HL-60 (cell line): ENCODE measurements at regions not wholly inside any gene's neighbourhood (a gene's known extent, or its start where the extent isn't known, plus 50 kb on each side); places are given as distances from the start of the nearest gene placed in this dataset.

Source experiments
- DNase-seq, 2 experiments: peaks; one replicate each; pipeline ENCODE4 v3.0.0-alpha.2; 2010 to 2020; ENCODE audit warnings: low read depth in 1 of 2, low spot score in 1 of 2
- H3K27ac ChIP-seq: fragments of 250-450 bp; sonication (Bioruptor Pico); replicated peaks from 2 replicates; pipeline ENCODE4 v1.5.1; 2020; ENCODE audit warnings: mild to moderate bottlenecking, moderate library complexity
- H3K27me3 ChIP-seq: fragments of 250-450 bp; sonication (Bioruptor Pico); 2 replicates; pipeline ENCODE4 v1.5.1; 2021; ENCODE audit warnings: mild to moderate bottlenecking, moderate library complexity; ENCODE audit not compliant: insufficient read depth, poor library complexity, severe bottlenecking
- H3K4me3 ChIP-seq: replicated peaks from 2 replicates; pipeline ENCODE4 v1.5.1; 2011; ENCODE audit warnings: mild to moderate bottlenecking, control low read depth, low read length; ENCODE audit not compliant: insufficient read depth
- CTCF ChIP-seq: IDR thresholded peaks from one replicate; pipeline ENCODE4 v1.5.1; 2011; ENCODE audit warnings: low read length, control low read depth, inconsistent platforms; ENCODE audit not compliant: insufficient read depth
- GABPA ChIP-seq: IDR thresholded peaks from 2 replicates; pipeline ENCODE4 v1.6.1; 2012; ENCODE audit warnings: low read depth
- POLR2AphosphoS5 ChIP-seq: IDR thresholded peaks from 2 replicates; pipeline ENCODE4 v1.6.1; 2012; ENCODE audit warnings: low read depth
- REST ChIP-seq: IDR thresholded peaks from 2 replicates; pipeline ENCODE4 v1.6.1; 2012; ENCODE audit warnings: low read depth; ENCODE audit not compliant: insufficient replicate concordance
- SPI1 ChIP-seq: IDR thresholded peaks from 2 replicates; pipeline ENCODE4 v1.6.1; 2012; ENCODE audit warnings: low read depth, mild to moderate bottlenecking, borderline replicate concordance

- no peak overlapping the region for H3K4me3 ChIP-seq
- no peak for TF ChIP-seq REST
- no peak for TF ChIP-seq SPI1
- TF ChIP-seq GABPA, result no peak
- TF ChIP-seq POLR2AphosphoS5, result no peak
- no peak for TF ChIP-seq CTCF
- DNase-seq, result no peak
- no peaks in the 10 kb centered on the region for H3K27me3 ChIP-seq
- no peak overlapping the region for H3K27ac ChIP-seq
Measured at GRCh38 chr12:105864316-105864715, 274.4 kb downstream of the NUAK1 start.

GRCh38 chr12:105864901-105865300 is 273.9 kb downstream of the NUAK1 start:
- Histone ChIP-seq H3K27ac (no peak overlapping the region), H3K4me3 (no peak overlapping the region), H3K27me3 (no peaks in the 10 kb centered on the region)
- TF ChIP-seq GABPA, result no peak
- TF ChIP-seq CTCF, result no peak
- no peak for TF ChIP-seq REST
- no peak for TF ChIP-seq SPI1
- no peak for TF ChIP-seq POLR2AphosphoS5
- DNase-seq, result no peak

GRCh38 chr12:105865886-105866285 is 272.9 kb downstream of the NUAK1 start:
- no peak for DNase-seq
- Histone ChIP-seq H3K4me3 (no peak overlapping the region), H3K27ac (no peak overlapping the region), H3K27me3 (no peaks in the 10 kb centered on the region)
- no peak for TF ChIP-seq CTCF
- no peak for TF ChIP-seq POLR2AphosphoS5
- no peak for TF ChIP-seq SPI1
- no peak for TF ChIP-seq REST
- TF ChIP-seq GABPA, result no peak
